ENCODE measurements at regions not wholly inside any gene's neighbourhood (a gene's known extent, or its start where the extent isn't known, plus 50 kb on each side); places are given as distances from the start of the nearest gene placed in this dataset.

- DNase-seq: no peak
- no peak for TF ChIP-seq CTCF (conservative IDR thresholded peaks at IDR 0.05)
- no peak overlapping the region for H3K27ac Mint-ChIP-seq
These were observed 105.5 kb upstream of the EEF1E1 start for GRCh38 chr6:8207869-8208191.

More at GRCh38 chr6:8207869-8208191, 105.5 kb upstream of the EEF1E1 start:
- no peak overlapping the region for H2BK5ac ChIP-seq (ENCODE audit: insufficient read length, low read length)
- no peaks in the 10 kb centered on the region for H4K20me1 ChIP-seq (ENCODE audit: control insufficient read depth, insufficient read depth, insufficient read length)
- no peaks in the 10 kb centered on the region for H3K4me1 ChIP-seq (ENCODE audit: insufficient read depth, low read length)
- Mint-ChIP-seq H3K4me3 (no peak overlapping the region), H3K4me1 (peaks cover 3 to 10% of the 10 kb centered on the region in 2 experiments; a peak in 2 of 4 replicates), H3K36me3 (ENCODE audit: insufficient read depth in 1 of 3, low read depth in 3 of 3) (no peaks in the 10 kb centered on the region), H3K9me3 (no peaks in the 10 kb centered on the region), H3K27me3 (ENCODE audit: low read depth) (no peaks in the 10 kb centered on the region)
- no peak overlapping the region for H2BK12ac ChIP-seq (ENCODE audit: insufficient read length, low read depth, low read length)
- no peak overlapping the region for H2BK20ac ChIP-seq (ENCODE audit: low read depth, low read length, poor library complexity, severe bottlenecking)
- H3K27ac ChIP-seq (ENCODE audit: insufficient read length, low read depth, low read length): no peak overlapping the region
- H4K8ac ChIP-seq (replicated peaks; ENCODE audit: insufficient read length, low read depth, low read length): no peak overlapping the region
- H3K4me2 ChIP-seq (ENCODE audit: insufficient read depth, insufficient read length, low read length): no peak overlapping the region
- H2BK120ac ChIP-seq (ENCODE audit: low read depth, low read length, poor library complexity, severe bottlenecking): no peak overlapping the region
- H3K23ac ChIP-seq (ENCODE audit: insufficient read length, low read depth, low read length): no peak overlapping the region
- H3K18ac ChIP-seq (ENCODE audit: insufficient read length, low read depth, low read length): no peak overlapping the region
- no CpG with 5 or more reads among the region's 1 CpG for WGBS (ENCODE audit: extremely low coverage, insufficient read length, low lambda C conversion rate)
- no peaks in the 10 kb centered on the region for H3K79me1 ChIP-seq (ENCODE audit: insufficient read depth, low read depth, low read length, poor library complexity, severe bottlenecking)
- H2AK5ac ChIP-seq (ENCODE audit: insufficient read length, low read length): no peak overlapping the region
- H3K14ac ChIP-seq (ENCODE audit: insufficient read depth, low read length): no peak overlapping the region
- no peak overlapping the region for H3K56ac ChIP-seq (ENCODE audit: insufficient read length, low read depth, low read length)
- no peak overlapping the region for H3T11ph ChIP-seq (ENCODE audit: low read length)
- no peaks in the 10 kb centered on the region; the same call in 1 of the 2 replicates for H3K79me2 ChIP-seq (ENCODE audit: insufficient read depth, low read length)
- H3K4ac ChIP-seq (ENCODE audit: low read depth, low read length): no peak overlapping the region
- H4K5ac ChIP-seq (ENCODE audit: insufficient read length, low read depth, low read length): no peak overlapping the region
- H3K23me2 ChIP-seq (ENCODE audit: insufficient read length, low read depth, low read length, poor library complexity, severe bottlenecking): no peaks in the 10 kb centered on the region
- no peak overlapping the region for H2AFZ ChIP-seq (ENCODE audit: low read length)
- no peak overlapping the region for H2BK15ac ChIP-seq (ENCODE audit: low read depth, low read length)
- no peaks in the 10 kb centered on the region for H3K9me3 ChIP-seq (ENCODE audit: control insufficient read depth, low read depth, low read length)
- no peak overlapping the region for H3K9ac ChIP-seq (ENCODE audit: extremely low read depth, insufficient read length, low read length)
- H3K27me3 ChIP-seq (ENCODE audit: insufficient read depth, low read length): no peaks in the 10 kb centered on the region
- no peak overlapping the region for H4K91ac ChIP-seq (ENCODE audit: insufficient read length, low read depth, low read length)

Measured in H9 (cell line).